Stimulated activated CD8-positive, alpha-beta memory T cell treated with anti-CD3 and anti-CD28 coated beads, Interleukin-12 subunit alpha, Interleukin-12 subunit beta, amount 100 ng/mL, for 4 hours (primary cell): ENCODE measurements at regions not wholly inside any gene's neighbourhood (a gene's known extent, or its start where the extent isn't known, plus 50 kb on each side); places are given as distances from the start of the nearest gene placed in this dataset.

Experiments
- DNase-seq: peaks from one replicate; pipeline ENCODE4 v3.0.0-alpha.2; 2020; ENCODE audit warnings: low read depth

- no peak for DNase-seq
These were observed 128.0 kb upstream of the MSX2 start for GRCh38 chr5:174596429-174596828.

DNA sequence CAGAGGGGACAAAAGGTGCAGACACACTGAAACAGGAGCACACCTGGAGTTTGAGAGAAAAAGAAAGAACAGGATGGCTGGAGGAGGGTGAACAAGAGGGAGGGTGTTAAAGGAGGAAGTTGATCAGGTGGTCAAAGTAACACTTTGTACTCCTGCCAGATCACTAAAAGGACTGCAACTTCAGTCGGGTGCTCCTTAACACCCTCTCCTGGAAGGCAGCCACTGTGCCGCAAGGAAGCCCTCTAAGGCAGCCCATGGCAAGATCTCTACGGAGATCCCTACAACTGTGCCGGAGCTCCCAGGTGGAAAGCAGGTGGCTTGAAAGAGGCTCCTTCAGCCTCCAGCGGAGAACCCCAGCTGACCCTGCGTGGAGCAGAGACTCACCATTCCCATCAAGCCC is 124.4 kb upstream of the MSX2 start:
- no peak for DNase-seq

GRCh38 chr5:174601946-174602345 is 122.4 kb upstream of the MSX2 start:
- no peak for DNase-seq

DNA sequence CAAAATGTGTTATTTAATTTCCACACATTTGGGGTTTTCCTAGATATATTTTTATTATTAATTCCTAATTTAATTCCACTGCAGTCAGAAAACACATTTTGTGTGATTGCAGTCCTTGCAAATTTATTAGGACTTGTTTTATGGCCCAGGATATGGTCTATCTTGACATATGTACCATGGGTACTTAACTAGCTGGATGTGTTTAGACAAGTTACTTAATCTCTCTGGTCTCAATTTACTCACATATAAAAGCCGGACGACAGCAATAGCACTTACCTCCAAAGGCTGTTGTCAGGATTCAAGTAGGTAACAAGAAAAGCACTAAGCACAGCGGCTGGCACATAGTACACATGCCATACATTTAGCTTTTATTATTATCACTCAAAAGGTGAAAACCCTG is 118.2 kb upstream of the MSX2 start:
- no peak for DNase-seq

- no peak for DNase-seq
These were observed 117.7 kb upstream of the MSX2 start for GRCh38 chr5:174606646-174607045.

DNA sequence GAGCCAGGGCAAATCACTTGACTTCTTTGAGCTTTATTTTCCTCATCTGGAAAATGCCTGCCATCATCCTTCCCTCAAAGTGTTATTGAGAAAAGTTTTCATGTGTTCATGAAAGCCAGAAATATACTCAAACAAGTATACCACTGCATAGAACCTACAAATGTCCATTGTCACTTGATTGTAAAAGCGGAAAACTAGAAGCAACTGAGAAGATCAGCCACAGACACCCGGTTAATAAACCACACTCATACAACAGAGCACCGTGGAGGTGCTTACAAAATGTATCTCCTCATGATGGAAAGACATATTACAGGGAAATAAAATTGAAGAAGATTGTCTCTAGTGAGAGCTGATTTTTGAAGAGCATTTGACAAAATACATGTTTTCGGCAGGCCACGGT is 117.2 kb upstream of the MSX2 start:
- no peak for DNase-seq

DNA sequence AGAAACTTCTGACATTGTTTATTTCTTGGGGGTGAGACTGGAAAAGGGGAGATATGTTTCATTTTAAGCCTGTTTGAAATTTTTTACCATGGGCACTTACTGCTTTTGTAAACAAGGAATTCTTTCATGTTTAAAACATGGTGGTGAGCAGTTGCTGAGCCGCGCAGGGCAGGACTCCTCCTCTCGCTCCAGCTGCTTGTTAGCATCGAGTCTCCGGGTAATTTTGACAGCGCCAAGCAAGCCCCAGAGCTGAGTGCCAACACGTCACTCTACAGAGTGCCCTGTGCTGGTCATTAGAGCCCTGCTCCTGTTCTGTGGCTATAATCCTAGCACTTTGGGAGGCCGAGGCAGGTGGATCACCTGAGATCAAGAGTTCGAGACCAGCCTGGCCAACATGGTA is 116.5 kb upstream of the MSX2 start:
- no peak for DNase-seq

DNA sequence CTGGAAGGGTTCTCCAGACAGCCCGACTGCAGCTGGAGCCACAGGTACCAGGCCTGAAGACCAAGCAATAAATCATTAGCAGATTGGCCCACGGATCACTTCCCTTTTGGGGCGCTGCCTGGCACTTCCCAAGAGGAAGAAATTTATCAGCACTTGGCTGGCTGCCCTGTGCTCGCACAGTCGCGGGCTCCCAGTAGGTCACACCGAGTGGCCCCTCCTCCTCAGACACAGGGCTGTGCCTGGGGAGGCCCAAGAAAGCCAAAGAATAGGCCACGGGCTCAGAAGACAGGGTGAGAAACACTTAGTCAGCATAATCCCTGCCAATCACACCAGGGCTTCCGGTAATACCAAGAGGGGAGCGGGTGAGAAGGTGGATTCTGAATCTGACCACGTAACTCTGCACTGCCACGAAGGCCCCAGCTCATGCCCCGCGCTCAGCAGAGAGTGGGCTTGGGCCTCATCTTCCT is 115.7 kb upstream of the MSX2 start:
- no peak for DNase-seq

DNA sequence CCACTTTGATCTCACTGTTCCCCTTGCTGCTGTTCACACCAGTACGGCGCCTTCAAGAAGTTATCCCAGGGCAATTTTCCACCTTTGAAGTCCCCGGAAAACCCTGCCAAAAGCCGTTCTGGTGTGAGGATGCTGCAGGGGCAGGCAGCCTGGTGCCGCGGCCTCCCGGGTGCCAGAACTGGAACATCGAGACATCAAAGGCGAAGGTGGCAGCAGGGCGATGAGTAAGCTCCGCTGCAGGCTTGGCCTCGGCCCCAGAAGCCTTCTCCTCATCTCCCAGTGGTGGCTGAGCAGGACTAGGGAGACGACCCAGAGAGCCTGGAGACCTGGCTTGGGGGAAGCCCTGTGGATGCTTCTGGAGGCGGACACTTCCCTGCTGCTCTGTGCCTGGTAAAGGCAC is 115.3 kb upstream of the MSX2 start:
- DNase-seq = no peak

GRCh38 chr5:174610968-174611367 is 113.4 kb upstream of the MSX2 start:
- DNase-seq = no peak

DNA sequence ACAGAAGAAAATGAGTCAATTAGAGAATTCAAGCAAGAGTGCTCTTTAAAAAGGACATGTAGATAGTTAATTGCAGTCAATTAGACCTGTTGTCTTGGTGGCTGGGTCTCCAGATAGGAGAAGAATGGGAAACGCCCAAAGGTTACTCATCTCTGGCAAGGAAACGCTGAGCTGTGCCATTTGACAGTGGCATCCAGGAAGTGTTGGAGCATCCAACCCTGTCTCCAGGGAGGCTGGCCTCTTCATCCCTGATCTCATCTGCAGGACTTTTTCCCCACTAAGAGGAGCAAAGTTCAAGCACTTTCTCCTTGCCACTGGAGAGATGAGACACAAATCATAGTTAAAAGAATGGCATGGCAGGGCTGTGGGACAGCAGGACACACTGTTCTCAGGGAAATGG is 111.7 kb upstream of the MSX2 start:
- no peak for DNase-seq

DNA sequence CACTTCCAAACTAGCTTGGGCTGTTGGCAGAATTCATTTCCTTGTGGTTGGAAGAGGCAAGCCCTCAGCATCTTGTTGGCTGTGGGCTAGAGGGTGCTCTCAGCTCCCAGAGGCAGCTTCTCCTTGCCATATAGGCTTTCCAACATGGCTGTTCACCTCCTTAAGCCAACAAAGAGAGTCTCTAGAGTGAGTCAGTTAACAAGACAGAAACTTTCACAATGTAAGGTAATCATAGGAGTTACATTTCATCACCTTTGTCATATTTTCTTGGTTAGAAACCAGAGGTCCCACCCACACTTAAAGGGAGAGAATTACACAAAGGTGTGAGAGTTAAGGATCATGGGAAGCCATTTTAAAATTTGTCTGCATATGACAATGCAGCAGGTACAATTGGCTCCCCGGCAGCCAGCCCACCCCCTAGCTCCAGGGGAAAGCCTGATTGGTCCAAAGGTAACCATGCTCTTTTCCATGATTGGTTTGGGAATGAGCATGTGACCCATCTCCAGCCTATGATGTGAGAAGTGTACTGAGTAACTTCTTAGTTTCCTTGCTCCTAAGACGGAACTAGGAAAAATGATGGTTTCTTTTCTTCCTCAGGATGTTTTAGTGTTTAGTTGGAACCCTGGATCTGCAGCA is 109.8 kb upstream of the MSX2 start:
- DNase-seq = no peak

GRCh38 chr5:174616036-174616435 is 108.3 kb upstream of the MSX2 start:
- no peak for DNase-seq

- DNase-seq = no peak
These were observed 107.1 kb upstream of the MSX2 start for GRCh38 chr5:174617285-174617684.

- DNase-seq = no peak
These were observed 106.5 kb upstream of the MSX2 start for GRCh38 chr5:174617910-174618309.

GRCh38 chr5:174618589-174618988 is 105.8 kb upstream of the MSX2 start:
- DNase-seq = no peak

DNA sequence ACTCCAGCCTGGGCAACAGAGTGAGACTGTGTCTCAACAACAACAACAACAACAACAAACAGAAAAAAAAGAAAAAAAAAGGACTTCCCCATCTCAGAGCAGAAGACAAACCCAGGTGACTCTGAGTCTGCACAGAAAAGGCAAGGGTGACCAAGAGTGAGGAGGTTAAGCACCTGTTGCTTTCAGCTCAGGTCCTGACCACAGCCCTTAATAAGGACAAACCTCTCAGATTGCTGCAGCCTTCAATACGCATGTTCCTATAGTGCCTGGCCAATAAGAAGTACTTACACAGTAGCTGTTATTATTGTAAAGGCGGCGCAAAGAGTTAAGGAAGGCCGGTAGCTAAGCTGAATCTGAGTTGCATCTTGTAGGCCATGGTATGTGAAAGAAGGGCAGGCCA is 102.3 kb upstream of the MSX2 start:
- DNase-seq = no peak

- DNase-seq = no peak
These were observed 101.4 kb upstream of the MSX2 start for GRCh38 chr5:174623018-174623417.

- DNase-seq = no peak
These were observed 100.9 kb upstream of the MSX2 start for GRCh38 chr5:174623433-174624019.

DNA sequence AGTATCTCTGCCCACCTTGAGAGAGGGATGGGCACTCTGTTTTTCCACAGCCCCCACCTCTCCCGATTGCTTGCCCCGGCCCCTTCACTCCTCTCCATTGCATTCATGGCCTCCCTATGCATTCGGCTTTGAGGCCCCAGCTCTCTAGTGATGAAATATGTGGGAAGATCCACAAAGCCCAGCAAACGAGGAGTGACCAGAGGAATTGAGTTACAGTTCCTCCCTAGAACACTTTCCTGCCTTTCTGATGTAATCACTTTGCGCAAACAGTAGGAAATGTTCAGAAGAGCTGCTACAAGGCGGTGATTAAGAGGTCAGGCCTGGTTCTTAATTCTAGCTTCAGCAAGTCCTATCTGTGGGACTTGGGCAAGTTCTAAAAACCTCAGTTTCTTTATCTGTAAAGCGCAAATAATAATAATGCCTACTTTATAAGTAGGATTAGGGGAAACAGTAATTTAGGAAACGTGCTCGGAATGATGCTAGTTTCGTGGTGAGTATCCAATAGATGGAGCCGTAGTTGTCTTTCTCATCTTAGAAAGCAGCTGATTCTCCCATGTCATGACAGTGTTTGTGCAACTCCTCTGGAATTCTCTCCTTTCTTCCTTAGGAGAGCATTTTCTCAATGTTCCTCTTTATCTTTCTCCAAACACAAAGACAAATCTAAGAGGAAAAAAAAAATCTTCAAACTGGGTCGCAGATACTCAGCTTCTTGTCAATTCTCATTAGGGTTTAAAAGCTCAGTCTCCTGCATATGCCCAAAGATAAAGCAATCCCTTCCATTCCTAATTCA is 99.5 kb upstream of the MSX2 start:
- DNase-seq = no peak

GRCh38 chr5:174625591-174626350 is 98.6 kb upstream of the MSX2 start:
- DNase-seq = no peak

DNA sequence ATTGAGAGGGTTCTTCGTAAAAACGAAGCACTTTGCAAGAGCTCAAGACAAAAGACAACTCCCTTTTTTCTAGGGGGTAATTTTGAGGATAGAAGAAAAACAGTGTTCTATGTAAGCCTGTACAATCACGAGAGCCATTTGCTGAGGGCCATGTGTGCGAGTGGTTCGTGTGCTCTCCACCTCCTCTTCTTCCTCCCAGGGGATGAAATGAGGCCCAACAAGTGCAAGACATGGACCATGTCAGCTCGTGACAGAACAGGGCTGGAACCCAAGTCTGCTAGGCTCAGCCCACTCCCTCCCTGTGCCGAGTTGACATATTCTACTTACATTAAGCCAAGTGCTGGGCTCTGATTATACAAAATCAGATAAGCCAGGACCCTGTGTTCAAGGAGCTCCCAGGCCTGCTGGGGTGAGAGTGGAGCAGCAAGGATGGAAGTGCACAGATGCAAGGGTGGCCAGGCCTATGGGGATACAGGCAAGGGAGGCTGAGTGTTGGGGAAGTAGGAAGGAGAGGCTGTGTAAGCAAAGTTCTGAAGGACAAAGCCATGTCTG is 97.9 kb upstream of the MSX2 start:
- no peak for DNase-seq
